Neural progenitor cell (in vitro differentiated cells): ENCODE measurements at regions not wholly inside any gene's neighbourhood (a gene's known extent, or its start where the extent isn't known, plus 50 kb on each side); places are given as distances from the start of the nearest gene placed in this dataset.

ENCODE experiments used
- CTCF ChIP-seq: fragments of 200-600 bp; sonication (generic); IDR thresholded peaks from 2 replicates; pipeline ENCODE4 v1.5.1; 2017; ENCODE audit warnings: antibody characterized with exemption, mild to moderate bottlenecking
- EZH2 ChIP-seq: fragments of 200-600 bp; sonication (generic); IDR thresholded peaks from 2 replicates; pipeline ENCODE4 v1.6.1; 2017; ENCODE audit warnings: antibody characterized with exemption, mild to moderate bottlenecking, moderate library complexity

GRCh38 chr3:193762657-193763056 is 169.6 kb downstream of the OPA1 start:
- TF ChIP-seq CTCF: no peak
- TF ChIP-seq EZH2: no peak
